ENCODE measurements at regions not wholly inside any gene's neighbourhood (a gene's known extent, or its start where the extent isn't known, plus 50 kb on each side); places are given as distances from the start of the nearest gene placed in this dataset.
"Not testable (repeated sequence)": the region's sequence is repeated elsewhere in the genome, so short reads cannot be mapped to it uniquely, and the experiment has no call there.

GRCh38 chr9:21533597-21533996, 51.5 kb upstream of the IFNE start:
- no peak for DNase-seq (ENCODE audit: low spot score)

- no peak for DNase-seq (ENCODE audit: low spot score)
Measured at GRCh38 chr9:21535396-21535795, 53.3 kb upstream of the IFNE start.

DNA sequence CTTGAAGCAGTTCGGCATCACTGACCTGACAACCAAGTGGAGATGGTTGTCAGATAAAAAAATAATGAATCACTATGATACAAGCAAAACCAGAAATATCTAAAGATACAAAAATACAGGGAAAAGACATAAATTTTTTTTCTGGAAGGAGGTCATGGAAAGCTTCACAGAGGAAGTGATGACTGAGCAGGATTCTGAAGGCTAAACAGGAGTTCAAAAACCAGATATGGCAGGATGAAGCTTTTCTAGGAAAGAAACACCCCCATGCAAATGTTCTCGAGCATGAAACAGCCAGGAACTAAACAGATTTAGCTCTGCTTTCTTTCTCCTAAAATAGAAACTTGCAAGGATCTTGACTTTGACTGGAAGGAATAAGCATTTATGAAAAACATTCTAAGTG, 60.7 kb upstream of the IFNE start:
- peak; percentile 57 for DNase-seq (ENCODE audit: low spot score)

- no peak for DNase-seq (ENCODE audit: low spot score)
Measured at GRCh38 chr9:21543187-21543586, 61.1 kb upstream of the IFNE start.

DNA sequence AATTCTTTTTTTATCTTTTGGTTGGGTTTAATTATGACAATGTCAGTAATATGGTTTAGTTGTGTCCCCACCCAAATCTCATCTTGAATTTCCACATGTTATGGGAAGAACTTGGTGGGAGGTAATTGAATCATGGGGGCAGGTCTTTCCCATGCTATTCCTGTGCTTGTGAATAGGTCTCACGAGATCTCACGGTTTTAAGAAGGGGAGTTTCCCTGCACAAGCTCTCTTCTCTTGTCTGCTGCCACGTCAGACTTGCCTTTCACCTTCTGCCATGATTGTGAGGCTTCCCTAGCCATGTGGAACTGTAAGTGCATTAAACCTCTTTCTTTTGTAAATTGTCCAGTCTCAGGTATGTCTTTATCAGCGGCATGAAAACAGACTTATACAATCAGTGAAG, 61.7 kb upstream of the IFNE start:
- DNase-seq (ENCODE audit: low spot score): not testable (repeated sequence)

GRCh38 chr9:21546949-21547348, 64.8 kb upstream of the IFNE start:
- DNase-seq (ENCODE audit: low spot score): no peak

DNA sequence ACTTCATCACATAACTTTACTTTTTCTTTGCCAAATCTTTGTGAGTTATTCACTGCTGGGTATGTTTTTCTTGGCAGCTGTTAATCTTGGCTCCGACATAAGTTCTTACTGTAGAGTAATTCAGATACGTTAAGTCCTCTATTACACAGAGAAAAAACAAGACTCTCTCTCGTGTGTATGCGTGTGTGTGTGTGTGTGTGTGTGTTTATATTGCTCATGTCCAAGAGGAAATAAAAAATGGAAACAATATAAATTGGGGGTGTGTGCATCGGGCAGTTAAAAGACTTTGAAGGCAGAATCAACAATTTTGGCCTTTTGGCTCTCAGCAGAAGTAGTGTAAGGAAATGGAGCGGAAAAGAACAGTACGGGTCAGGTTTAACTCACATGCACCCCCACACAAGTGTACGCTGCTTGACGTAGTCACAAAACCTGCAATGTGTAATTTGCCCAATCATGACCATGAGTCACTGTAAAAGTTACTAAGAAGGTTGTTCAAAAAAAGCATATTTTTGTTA, 67.2 kb upstream of the IFNE start:
- DNase-seq (ENCODE audit: low spot score): peak; percentile 76

DNA sequence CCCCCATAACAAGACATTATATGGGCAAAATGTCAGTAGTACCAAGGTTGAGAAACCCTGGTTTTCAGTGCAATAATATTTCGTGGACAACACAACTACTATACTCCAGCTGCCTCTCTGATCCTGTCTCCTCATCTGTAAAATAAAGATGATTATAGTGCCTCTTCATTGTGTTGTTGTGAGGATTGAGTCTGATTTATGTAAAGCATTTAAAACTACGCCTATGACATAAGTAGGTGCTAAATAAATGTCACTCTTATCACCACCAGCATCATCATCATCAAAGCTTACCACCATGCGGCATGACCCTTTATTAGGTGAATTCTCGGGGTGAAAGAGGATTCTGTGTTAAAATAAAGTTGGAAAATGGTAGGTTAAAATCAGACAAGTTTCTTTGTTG, 67.8 kb upstream of the IFNE start:
- DNase-seq (ENCODE audit: low spot score): no peak

DNA sequence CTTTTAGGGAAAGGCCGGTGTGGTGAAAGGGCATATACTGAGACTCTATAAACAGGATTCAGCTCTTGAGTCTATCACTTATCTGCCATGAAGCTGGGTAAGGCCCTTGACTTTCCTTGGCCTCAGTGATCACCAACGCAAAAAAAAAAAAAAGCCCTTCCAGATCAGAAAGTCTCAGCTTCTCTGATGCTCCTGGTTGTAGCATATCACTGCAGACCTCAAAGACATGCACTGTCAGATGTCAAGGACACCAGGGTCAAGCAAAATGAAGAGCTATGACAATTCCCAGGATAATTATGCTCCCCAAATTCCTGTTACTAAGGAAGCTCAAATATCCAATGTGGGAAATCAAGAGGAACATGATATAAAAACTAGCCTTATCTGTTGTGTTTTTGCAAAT, 68.3 kb upstream of the IFNE start:
- no peak for DNase-seq (ENCODE audit: low spot score)

- DNase-seq (ENCODE audit: low spot score): no peak
Measured at GRCh38 chr9:21551401-21551800, 69.3 kb upstream of the IFNE start.

GRCh38 chr9:21552244-21553170, 70.4 kb upstream of the IFNE start:
- no peak for DNase-seq (ENCODE audit: low spot score)

DNA sequence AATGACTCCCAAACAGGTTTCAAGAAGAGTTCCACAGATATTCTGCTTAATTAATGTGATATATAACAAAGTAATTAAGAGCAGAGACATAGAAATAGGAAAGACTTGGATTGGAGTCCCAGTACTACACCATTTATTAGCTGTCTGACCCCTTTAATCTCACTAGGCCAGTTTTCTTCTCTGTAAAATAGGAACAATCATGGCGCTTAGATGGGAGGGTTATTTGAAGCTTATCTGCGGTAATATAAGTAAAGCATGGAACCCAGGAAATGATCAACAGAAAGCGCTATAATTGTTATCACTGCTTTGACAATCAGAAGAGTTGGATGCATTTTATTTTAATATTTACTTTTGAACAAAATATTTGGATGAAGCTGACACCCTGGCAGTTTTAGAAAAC, 71.3 kb upstream of the IFNE start:
- DNase-seq (ENCODE audit: low spot score): no peak

DNA sequence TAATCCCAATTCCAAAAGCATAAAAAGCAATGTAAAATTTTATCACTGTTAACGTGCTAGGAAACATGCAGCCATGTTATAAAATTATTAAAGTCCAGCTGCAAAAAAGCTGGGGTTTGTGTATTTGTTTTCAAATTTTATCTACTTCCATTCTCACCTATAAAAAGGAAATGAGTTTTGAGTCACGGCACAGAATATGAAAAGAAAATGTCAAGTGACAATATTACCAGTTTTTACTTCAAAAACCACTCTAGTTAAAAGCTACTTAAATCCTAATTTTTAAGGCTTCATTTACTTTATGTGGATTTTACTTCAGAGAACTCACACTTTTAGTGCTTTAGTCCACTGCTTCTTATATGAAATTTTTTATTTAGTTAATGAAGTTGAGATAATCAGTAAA, 72.7 kb upstream of the IFNE start:
- DNase-seq (ENCODE audit: low spot score): no peak

DNA sequence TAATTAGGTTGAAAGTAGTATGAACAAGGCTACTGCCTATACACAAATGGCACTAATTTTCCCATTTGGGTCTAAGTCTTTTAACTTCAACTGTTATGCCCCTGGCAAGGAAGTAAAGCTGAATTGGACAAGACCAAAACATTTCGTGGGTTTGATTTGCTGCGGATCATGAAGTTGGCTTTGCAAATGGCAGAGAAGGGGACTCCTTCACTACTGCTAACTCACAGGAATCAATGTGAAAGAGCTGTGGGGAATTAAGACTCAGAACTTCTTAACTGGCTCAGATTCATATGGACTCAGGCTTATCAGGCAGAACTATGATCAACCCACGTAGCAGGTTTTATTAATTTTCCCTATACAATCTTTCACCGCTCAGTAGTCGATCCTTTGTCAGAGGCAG, 73.8 kb upstream of the IFNE start:
- DNase-seq (ENCODE audit: low spot score): no peak

DNA sequence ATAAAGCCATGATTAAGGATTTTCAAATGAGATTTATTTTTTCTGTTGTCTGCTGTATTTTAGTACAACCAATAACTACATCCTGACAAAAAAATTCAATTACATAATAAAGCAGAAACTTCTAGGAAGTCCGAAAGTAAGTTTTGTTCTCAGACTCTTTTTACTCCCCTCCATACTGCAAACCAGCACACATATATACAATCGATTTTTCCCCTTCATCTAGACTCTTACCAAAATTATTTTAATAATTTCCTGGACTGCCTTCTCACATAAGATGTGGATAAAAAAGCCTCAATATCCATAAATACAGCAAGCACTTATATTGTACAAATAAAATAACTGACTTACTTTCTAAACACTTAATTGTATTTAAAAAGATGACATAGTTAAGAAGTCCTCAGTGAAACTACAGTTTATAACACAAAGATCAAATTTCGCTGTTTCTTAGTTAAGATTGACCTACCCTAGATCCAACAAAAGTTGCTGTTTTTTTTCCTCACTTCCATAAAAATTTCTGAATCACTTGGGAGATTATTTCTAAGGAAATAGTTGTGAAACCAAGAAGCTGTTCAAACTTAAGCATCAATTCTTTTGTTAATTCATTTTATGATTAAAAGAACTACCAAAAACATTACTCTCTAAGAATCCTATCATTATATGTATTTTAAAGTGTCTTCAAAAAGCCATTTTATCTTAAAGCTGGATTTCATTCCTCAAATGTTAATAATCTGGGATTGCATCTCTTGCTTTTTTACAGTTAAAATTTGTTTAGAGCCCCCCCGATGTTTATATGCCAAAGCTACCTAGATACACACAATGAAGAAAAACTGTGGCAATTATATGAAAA, 74.7 kb upstream of the IFNE start:
- no peak for DNase-seq (ENCODE audit: low spot score)

GRCh38 chr9:21557428-21557768, 75.3 kb upstream of the IFNE start:
- DNase-seq (ENCODE audit: low spot score): no peak

DNA sequence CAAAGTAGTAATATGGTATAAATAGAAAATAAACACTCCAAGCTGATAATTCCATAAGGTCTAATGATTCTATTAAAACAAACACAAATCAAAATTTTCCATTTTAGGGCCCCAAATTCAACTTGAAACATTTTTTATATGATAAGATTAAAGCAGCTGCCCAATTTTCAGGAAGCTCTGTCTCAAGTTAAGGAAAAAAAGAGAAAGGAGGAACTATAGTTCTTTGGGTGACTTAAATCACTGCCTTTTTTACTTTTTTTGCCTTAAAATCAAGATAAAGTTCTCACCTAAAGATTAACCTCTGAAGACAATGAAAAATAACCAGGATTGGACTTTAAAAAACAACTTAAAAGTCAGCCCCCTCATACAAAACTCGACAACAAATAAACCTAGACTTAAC, 76.0 kb upstream of the IFNE start:
- DNase-seq (ENCODE audit: low spot score): no peak

- no peak for DNase-seq (ENCODE audit: low spot score)
Measured at GRCh38 chr9:21558615-21559401, 76.7 kb upstream of the IFNE start.

DNA sequence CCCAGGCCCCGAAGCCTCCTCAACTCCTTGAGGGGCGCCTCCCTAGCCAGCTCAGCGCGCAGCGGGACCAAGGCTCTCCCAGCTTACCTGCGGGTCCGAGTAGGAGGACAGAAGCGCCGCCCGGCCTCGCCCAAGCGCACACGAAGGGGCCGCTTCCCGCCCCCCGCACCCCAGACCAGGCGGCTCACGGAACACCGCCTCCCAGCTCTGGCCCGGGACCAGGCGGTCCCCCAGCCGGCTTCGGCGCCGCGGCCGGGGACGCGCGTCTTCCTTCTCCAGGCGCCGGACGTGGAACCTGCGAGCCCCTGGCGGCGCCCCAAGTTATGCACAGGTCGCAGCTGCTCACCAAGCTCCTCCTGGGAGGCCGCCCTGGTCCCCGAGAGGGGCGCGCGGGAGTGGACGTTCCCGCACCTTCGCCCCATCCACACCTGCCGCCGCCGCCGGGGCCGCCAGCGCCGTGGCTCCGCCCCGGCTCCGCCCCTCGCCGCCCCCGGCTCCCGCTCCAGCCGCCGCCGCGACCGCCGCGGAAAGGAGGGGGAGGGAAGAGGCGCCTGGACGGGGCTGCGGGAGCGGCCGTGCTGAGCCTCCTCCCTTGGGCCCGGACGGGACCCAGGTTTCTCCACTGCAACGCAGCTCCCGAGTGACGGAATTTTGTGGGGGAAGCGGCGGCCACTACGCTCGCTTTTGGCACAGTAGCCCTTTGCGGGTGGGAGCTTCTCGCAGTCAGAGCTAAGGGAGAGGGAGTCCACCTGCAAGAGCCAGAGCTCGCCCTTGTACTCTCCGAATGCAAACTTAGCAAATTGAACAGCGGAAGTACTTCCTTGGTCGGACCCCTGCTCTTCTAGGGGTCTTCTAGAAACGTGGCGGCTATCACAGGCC, 77.5 kb upstream of the IFNE start:
- peak; percentile 25 for DNase-seq (ENCODE audit: low spot score)

GRCh38 chr9:21560281-21560745, 78.2 kb upstream of the IFNE start:
- DNase-seq (ENCODE audit: low spot score): no peak

GRCh38 chr9:21561502-21561901, 79.4 kb upstream of the IFNE start:
- no peak for DNase-seq (ENCODE audit: low spot score)
